MM.1S (cell line): ENCODE measurements at regions not wholly inside any gene's neighbourhood (a gene's known extent, or its start where the extent isn't known, plus 50 kb on each side); places are given as distances from the start of the nearest gene placed in this dataset.

Experiments
- EZH2 ChIP-seq: fragments of 300-600 bp; sonication (generic); optimal IDR thresholded peaks from 2 replicates; pipeline ENCODE3; 2017; ENCODE audit warnings: low read depth, mild to moderate bottlenecking, antibody characterized with exemption, low read length, mixed read lengths
- TF ChIP-seq, protein P1 (sequence below): fragments of 300-600 bp; sonication (generic); IDR thresholded peaks from 2 replicates; pipeline ENCODE4 v1.5.1; 2016; ENCODE audit warnings: antibody characterized with exemption, low read length, mixed read lengths

DNA sequence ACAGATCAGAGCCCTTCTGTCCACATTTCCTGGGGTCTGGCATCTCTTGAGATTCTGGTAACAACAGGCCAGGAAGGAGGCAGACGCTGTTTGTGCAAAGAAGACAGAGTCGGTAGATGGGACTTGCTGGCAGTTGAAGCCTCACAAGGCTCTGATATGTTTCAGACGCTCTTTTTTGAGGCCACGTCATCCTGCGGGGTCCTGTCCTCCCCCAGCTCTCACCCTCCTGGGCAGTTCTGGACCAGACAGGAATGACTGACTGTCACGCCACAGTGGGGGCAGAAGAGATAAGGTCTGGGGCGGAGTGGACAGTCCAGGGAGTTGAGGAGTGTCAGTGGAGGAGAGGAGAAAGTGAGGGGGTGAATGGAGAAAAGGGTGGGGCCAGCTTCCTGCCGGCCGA lies 87.1 kb upstream of the SULF2 start:
- no peak for TF ChIP-seq EZH2
- TF ChIP-seq, protein P1, sequence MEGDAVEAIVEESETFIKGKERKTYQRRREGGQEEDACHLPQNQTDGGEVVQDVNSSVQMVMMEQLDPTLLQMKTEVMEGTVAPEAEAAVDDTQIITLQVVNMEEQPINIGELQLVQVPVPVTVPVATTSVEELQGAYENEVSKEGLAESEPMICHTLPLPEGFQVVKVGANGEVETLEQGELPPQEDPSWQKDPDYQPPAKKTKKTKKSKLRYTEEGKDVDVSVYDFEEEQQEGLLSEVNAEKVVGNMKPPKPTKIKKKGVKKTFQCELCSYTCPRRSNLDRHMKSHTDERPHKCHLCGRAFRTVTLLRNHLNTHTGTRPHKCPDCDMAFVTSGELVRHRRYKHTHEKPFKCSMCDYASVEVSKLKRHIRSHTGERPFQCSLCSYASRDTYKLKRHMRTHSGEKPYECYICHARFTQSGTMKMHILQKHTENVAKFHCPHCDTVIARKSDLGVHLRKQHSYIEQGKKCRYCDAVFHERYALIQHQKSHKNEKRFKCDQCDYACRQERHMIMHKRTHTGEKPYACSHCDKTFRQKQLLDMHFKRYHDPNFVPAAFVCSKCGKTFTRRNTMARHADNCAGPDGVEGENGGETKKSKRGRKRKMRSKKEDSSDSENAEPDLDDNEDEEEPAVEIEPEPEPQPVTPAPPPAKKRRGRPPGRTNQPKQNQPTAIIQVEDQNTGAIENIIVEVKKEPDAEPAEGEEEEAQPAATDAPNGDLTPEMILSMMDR, result no peak
